Neural cell (in vitro differentiated cells): ENCODE measurements at regions not wholly inside any gene's neighbourhood (a gene's known extent, or its start where the extent isn't known, plus 50 kb on each side); places are given as distances from the start of the nearest gene placed in this dataset.

ENCODE experiments used
- H2AFZ ChIP-seq: fragments of 200-600, 300-800 bp; sonication (generic), shearing (Covaris generic); 2 replicates; pipeline ENCODE4 v1.6.0; 2014; ENCODE audit warnings: low read depth, mild to moderate bottlenecking, antibody characterized with exemption, low read length, moderate library complexity
- H3F3A ChIP-seq: fragments of 200-600 bp; shearing (Covaris generic); 2 replicates; pipeline ENCODE4 v1.6.1; 2016; ENCODE audit warnings: mild to moderate bottlenecking, moderate library complexity, mixed read lengths, antibody characterized with exemption, low read length; ENCODE audit not compliant: insufficient read depth, poor library complexity, severe bottlenecking
- H3K27ac ChIP-seq: fragments of 200-600, 300-800 bp; sonication (generic), shearing (Covaris generic); 2 replicates; pipeline ENCODE4 v1.5.1; 2014; ENCODE audit warnings: mild to moderate bottlenecking, low read length, moderate library complexity
- H3K27me3 ChIP-seq: fragments of 300-800, 200-600 bp; sonication (generic), shearing (Covaris generic); 2 replicates; pipeline ENCODE4 v1.6.0; 2014; ENCODE audit warnings: mild to moderate bottlenecking, low read depth, low read length, moderate library complexity; ENCODE audit not compliant: insufficient read depth
- H3K36me3 ChIP-seq: fragments of 300-800, 200-600 bp; sonication (generic), shearing (Covaris generic); 2 replicates; pipeline ENCODE4 v1.5.1; 2014; ENCODE audit warnings: mild to moderate bottlenecking, antibody characterized with exemption, low read length, moderate library complexity; ENCODE audit not compliant: insufficient read depth
- H3K4me2 ChIP-seq: fragments of 300-800, 200-600 bp; sonication (generic), shearing (Covaris generic); 2 replicates; pipeline ENCODE4 v1.6.0; 2014; ENCODE audit warnings: mild to moderate bottlenecking, low read length
- H3K4me3 ChIP-seq: fragments of 300-800, 200-600 bp; sonication (generic), shearing (Covaris generic); 2 replicates; pipeline ENCODE4 v1.5.1; 2014; ENCODE audit warnings: mild to moderate bottlenecking, low read length, moderate library complexity
- H3K79me2 ChIP-seq: fragments of 200-600 bp; shearing (Covaris generic); replicated peaks from 2 replicates; pipeline ENCODE4 v1.6.0; 2014; ENCODE audit warnings: mild to moderate bottlenecking, low read length, moderate library complexity; ENCODE audit not compliant: insufficient read depth
- H3K9ac ChIP-seq: fragments of 300-800, 200-600 bp; sonication (generic), shearing (Covaris generic); 2 replicates; pipeline ENCODE4 v1.6.1; 2016; ENCODE audit warnings: mild to moderate bottlenecking, low read length, mixed read lengths
- H3K9me2 ChIP-seq: fragments of 200-600 bp; shearing (Covaris generic); 2 replicates; pipeline ENCODE4 v1.6.1; 2016; ENCODE audit warnings: mild to moderate bottlenecking, low read length, mixed read lengths; ENCODE audit not compliant: insufficient read depth
- H3K9me3 ChIP-seq: fragments of 200-600, 300-800 bp; sonication (generic), shearing (Covaris generic); 2 replicates; pipeline ENCODE4 v1.6.1; 2016; ENCODE audit warnings: mild to moderate bottlenecking, mixed run types, low read length, moderate library complexity, mixed read lengths
- H4K20me1 ChIP-seq: fragments of 200-600 bp; shearing (Covaris generic); 2 replicates; pipeline ENCODE4 v1.6.1; 2016; ENCODE audit warnings: mild to moderate bottlenecking, mixed run types; ENCODE audit not compliant: insufficient read depth
- CTCF ChIP-seq: fragments of 450-650 bp; IDR thresholded peaks from 2 replicates; pipeline ENCODE4 v1.5.1; 2014; ENCODE audit warnings: antibody characterized with exemption, mild to moderate bottlenecking, moderate library complexity; ENCODE audit not compliant: poor library complexity, severe bottlenecking
- EP300 ChIP-seq: fragments of 450-650 bp; conservative IDR thresholded peaks from 2 replicates; pipeline ENCODE4 v1.6.1; 2014; ENCODE audit warnings: antibody characterized with exemption, mild to moderate bottlenecking, moderate library complexity; ENCODE audit not compliant: poor library complexity, severe bottlenecking
- EZH2 ChIP-seq: fragments of 200-600, 300-800 bp; shearing (Covaris generic), sonication (generic); IDR thresholded peaks from 2 replicates; pipeline ENCODE4 v1.6.1; 2014; ENCODE audit warnings: antibody characterized with exemption, low read length, borderline replicate concordance, mild to moderate bottlenecking; ENCODE audit not compliant: insufficient read depth, poor library complexity, severe bottlenecking
- MXI1 ChIP-seq: fragments of 450-650 bp; conservative IDR thresholded peaks from 2 replicates; pipeline ENCODE4 v1.6.1; 2014; ENCODE audit warnings: antibody characterized with exemption, mild to moderate bottlenecking; ENCODE audit not compliant: poor library complexity, severe bottlenecking
- POLR2AphosphoS5 ChIP-seq: IDR thresholded peaks from 2 replicates; pipeline ENCODE4 v1.6.1; 2012
- RAD21 ChIP-seq: fragments of 450-650 bp; conservative IDR thresholded peaks from 2 replicates; pipeline ENCODE4 v1.6.1; 2014; ENCODE audit warnings: antibody characterized with exemption, mild to moderate bottlenecking, moderate library complexity
- REST ChIP-seq: IDR thresholded peaks from 2 replicates; pipeline ENCODE4 v1.6.1; 2012; ENCODE audit warnings: borderline replicate concordance
- SMC3 ChIP-seq: fragments of 450-650 bp; conservative IDR thresholded peaks from 2 replicates; pipeline ENCODE4 v1.6.1; 2014; ENCODE audit warnings: antibody characterized with exemption, mild to moderate bottlenecking, moderate library complexity; ENCODE audit not compliant: poor library complexity
- TAF1 ChIP-seq: IDR thresholded peaks from 2 replicates; pipeline ENCODE4 v1.6.1; 2012; ENCODE audit warnings: low read depth

DNA sequence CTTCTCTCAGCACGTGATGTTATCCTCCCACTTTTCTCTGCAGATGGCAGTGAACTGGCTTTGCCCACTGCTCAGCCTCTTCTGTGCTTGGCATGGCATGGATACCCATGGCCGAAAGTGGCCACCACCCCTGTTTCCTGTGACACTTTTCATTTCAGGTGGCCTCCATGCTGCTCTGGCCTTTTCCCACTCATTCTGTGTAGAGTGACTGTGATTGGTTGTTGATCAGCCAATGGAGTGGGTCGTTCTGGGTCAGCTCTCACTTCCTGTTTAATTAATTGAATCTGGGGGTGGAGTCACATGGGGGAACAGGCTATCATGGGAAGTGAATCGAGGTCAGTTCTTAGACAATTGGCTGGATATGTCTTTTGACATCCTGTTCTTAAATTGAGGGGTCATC lies 350.1 kb upstream of the EEF2KMT start:
- Histone ChIP-seq H3K27me3 (peaks cover 23% of the 10 kb centered on the region), H3K9me2 (no peaks in the 10 kb centered on the region), H3K79me2 (no peaks in the 10 kb centered on the region), H3K4me3 (no peak overlapping the region), H3K9ac (no peak overlapping the region), H3K36me3 (no peaks in the 10 kb centered on the region), H3K9me3 (no peaks in the 10 kb centered on the region), H2AFZ (no peak overlapping the region), H3K27ac (no peak overlapping the region), H3K4me2 (no peak overlapping the region), H4K20me1 (no peaks in the 10 kb centered on the region), H3F3A (no peaks in the 10 kb centered on the region)
- TF ChIP-seq REST (no peak), TAF1 (no peak), EZH2 (no peak), CTCF (no peak), POLR2AphosphoS5 (no peak), SMC3 (no peak), EP300 (no peak), RAD21 (no peak), MXI1 (no peak)

DNA sequence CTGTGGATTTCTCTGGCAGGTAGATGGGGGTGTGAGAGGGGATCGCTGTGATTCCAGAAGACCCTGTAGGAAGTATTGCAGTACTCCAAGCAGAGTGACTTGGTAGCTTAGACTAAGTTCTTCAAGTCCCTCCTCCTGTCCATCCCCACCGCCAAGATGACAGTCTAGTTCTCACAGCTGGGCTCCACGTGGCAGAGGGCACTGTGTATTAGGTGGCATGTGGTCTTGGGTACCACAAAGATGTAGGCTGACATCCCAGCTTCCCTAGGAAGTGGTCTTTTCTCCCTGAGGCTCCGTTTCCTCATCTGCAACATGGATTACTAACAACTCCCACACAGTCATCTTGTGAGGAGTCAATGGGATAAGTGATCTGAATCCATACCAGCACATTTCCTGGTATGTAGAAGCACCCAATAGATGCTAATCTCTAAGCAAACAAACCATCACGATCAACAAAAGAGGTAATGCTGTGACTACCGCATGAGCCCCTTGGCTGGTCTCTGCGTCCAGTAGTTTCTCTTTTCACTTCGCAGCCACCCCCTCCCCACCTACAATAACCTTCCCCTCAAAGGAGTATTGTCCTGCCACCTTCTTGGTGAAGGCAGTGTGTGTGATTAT lies 349.1 kb upstream of the EEF2KMT start:
- Histone ChIP-seq H3K9ac (no peak overlapping the region), H2AFZ (no peak overlapping the region), H3K4me2 (no peak overlapping the region), H3F3A (no peaks in the 10 kb centered on the region), H3K36me3 (no peaks in the 10 kb centered on the region), H3K4me3 (no peak overlapping the region), H3K27ac (no peak overlapping the region), H3K9me3 (no peaks in the 10 kb centered on the region), H3K79me2 (no peaks in the 10 kb centered on the region), H3K27me3 (peaks cover 19% of the 10 kb centered on the region), H4K20me1 (no peaks in the 10 kb centered on the region), H3K9me2 (no peaks in the 10 kb centered on the region)
- TF ChIP-seq TAF1 (no peak), RAD21 (no peak), POLR2AphosphoS5 (no peak), CTCF (no peak), REST (no peak), EZH2 (no peak), MXI1 (no peak), SMC3 (no peak), EP300 (no peak)
